Bronchial epithelial cell (primary cell): ENCODE measurements at regions not wholly inside any gene's neighbourhood (a gene's known extent, or its start where the extent isn't known, plus 50 kb on each side); places are given as distances from the start of the nearest gene placed in this dataset.

Experiments
- DNase-seq: peaks from one replicate; pipeline ENCODE4 v3.0.0-alpha.2; 2010; ENCODE audit warnings: low read depth
- FAIRE-seq: peaks from 2 replicates; lab custom pipeline; 2011; peaks lifted over from hg19 to GRCh38; lab: Jason Lieb, UNC
- H3K27me3 ChIP-seq: 2 replicates; pipeline ENCODE4 v1.5.1; 2011; ENCODE audit warnings: low read length; ENCODE audit not compliant: control insufficient read depth, insufficient read depth
- H3K36me3 ChIP-seq: 2 replicates; pipeline ENCODE4 v1.5.1; 2011; ENCODE audit warnings: low read length; ENCODE audit not compliant: control insufficient read depth, insufficient read depth
- H3K4me3 ChIP-seq: 2 replicates; pipeline ENCODE4 v1.5.1; 2011; ENCODE audit warnings: mild to moderate bottlenecking, low read depth, low read length, control low read depth
- TF ChIP-seq, protein P1 (sequence below): IDR thresholded peaks from 2 replicates; pipeline ENCODE4 v1.5.1; 2011; ENCODE audit warnings: mild to moderate bottlenecking, moderate library complexity, low read length, control low read depth, inconsistent platforms; ENCODE audit not compliant: insufficient read depth, severe bottlenecking

DNA sequence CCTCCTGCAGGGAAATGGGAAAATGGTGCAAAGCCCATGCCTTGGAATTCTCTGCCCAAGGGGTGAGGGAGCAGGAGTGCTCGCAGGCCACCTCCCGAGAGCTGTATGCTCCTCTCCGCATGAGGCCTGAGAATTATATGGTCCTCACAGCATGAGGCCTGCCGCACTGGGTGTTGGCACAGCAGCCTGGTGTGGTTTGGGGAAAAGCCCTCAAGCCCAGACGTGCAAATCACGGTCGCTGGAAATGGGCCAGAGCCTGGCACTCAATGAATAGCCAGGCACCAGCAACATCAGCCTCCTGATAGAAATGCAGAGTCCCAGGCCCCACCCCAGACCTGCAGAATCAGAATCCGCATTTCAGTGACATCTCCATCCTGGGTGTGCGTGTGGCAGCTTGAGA lies 156.4 kb upstream of the FOXF1 start:
- DNase-seq = no peak
- Histone ChIP-seq H3K27me3 (no peaks in the 10 kb centered on the region), H3K4me3 (no peak overlapping the region), H3K36me3 (no peaks in the 10 kb centered on the region)
- FAIRE-seq = no peak
- TF ChIP-seq, protein P1, sequence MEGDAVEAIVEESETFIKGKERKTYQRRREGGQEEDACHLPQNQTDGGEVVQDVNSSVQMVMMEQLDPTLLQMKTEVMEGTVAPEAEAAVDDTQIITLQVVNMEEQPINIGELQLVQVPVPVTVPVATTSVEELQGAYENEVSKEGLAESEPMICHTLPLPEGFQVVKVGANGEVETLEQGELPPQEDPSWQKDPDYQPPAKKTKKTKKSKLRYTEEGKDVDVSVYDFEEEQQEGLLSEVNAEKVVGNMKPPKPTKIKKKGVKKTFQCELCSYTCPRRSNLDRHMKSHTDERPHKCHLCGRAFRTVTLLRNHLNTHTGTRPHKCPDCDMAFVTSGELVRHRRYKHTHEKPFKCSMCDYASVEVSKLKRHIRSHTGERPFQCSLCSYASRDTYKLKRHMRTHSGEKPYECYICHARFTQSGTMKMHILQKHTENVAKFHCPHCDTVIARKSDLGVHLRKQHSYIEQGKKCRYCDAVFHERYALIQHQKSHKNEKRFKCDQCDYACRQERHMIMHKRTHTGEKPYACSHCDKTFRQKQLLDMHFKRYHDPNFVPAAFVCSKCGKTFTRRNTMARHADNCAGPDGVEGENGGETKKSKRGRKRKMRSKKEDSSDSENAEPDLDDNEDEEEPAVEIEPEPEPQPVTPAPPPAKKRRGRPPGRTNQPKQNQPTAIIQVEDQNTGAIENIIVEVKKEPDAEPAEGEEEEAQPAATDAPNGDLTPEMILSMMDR = no peak

DNA sequence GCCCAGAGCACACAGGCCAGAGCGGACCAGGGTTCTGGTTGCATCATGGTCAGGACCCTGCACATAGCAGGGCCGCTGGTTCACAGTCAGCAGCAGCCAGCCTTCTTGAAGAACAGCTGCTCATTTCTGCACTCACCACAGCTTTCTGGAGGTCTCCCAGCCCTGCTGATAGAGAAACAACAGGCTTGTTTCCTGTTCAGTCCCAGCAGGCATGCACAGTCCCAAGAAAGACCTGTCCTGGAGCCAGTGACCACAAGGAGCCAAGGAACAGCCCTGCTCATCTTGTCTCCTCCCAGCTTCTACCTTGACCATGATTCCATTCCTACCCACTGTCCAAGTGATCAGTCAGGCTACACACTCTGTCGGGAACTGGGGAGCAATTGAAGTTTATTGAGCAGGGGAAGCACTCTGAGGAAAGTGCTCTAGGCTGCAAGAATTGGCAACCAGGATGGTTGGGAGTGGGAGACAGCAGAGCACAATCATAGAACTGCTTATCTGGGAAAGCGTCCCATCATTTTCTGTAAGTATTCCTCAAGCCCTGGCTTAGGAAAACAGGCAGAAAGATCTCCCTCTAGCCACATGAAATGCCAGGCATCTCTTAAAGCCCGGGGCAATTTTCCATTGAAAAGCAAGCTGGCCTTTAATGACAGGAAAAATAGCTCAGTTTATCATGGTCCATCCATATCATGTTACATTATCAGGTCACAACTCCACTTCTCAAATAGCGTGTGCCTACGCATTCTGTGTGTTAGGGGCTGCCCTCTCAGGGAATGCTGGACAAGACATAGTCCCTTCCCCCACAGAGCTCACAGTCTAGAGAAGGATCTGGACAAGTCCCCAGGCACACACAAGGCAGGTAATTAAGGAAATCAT lies 155.4 kb upstream of the FOXF1 start:
- FAIRE-seq = no peak
- H3K27me3 ChIP-seq = no peaks in the 10 kb centered on the region
- H3K36me3 ChIP-seq = no peaks in the 10 kb centered on the region
- DNase-seq = no peak
- TF ChIP-seq, protein P1 = no peak
- no peak overlapping the region for H3K4me3 ChIP-seq

DNA sequence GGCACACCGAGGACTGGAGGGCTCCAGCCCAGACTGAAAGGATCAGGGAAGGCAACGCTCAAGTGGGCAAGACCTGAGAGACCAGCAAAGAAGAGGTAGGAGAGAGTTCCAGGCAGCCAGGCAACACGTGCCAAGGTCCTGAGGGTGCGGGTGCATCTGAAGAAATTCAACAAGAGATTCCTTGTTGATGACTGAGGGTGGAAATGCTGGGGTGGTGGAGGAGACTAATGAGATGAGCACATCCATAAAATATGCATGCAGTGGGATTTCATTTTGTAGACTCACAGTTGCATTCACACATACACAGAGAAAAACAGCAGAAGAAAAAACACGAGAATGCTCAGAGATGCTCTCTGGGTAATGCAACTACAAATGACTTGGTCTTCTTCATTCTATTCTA lies 154.8 kb upstream of the FOXF1 start:
- TF ChIP-seq, protein P1 = no peak
- no peaks in the 10 kb centered on the region for H3K27me3 ChIP-seq

GRCh38 chr16:86355951-86356350 lies 154.4 kb upstream of the FOXF1 start:
- Histone ChIP-seq H3K4me3 (no peak overlapping the region), H3K36me3 (no peaks in the 10 kb centered on the region), H3K27me3 (no peaks in the 10 kb centered on the region)
- FAIRE-seq = no peak
- no peak for DNase-seq
- TF ChIP-seq, protein P1 = no peak

More for the DNA sequence above, 154.8 kb upstream of the FOXF1 start:
- DNase-seq (no peak), FAIRE-seq (no peak)
- H3K36me3 ChIP-seq = no peaks in the 10 kb centered on the region
- H3K4me3 ChIP-seq = no peak overlapping the region

- Histone ChIP-seq H3K27me3 (no peaks in the 10 kb centered on the region), H3K36me3 (no peaks in the 10 kb centered on the region), H3K4me3 (no peak overlapping the region)
- TF ChIP-seq, protein P1 = no peak
- no peak for DNase-seq
- FAIRE-seq = no peak
Measured at GRCh38 chr16:86356804-86357203, 153.5 kb upstream of the FOXF1 start.

DNA sequence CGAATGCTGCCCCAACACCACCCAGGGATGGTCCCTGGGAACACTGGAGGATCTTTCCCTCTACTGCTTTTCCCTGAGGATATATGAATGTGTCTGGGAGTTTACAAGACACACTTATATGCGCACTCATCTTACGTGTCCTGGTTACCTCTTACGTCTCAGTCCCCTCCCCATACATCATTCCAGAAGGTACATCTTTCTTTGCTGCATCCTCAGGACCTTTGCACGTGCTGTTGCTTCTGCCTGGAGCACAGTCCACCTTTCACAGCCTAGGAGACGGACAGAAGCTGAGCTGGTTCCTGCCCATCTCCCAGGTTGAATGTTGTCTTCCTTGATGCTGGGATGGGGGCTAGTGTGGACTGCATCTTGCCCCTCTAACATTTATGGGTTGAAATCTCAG lies 153.0 kb upstream of the FOXF1 start:
- Histone ChIP-seq H3K4me3 (no peak overlapping the region), H3K36me3 (no peaks in the 10 kb centered on the region), H3K27me3 (no peaks in the 10 kb centered on the region)
- TF ChIP-seq, protein P1 = no peak
- no peak for DNase-seq
- no peak for FAIRE-seq
